Stimulated activated effector memory CD8-positive, alpha-beta T cell treated with anti-CD3 and anti-CD28 coated beads, Interleukin-12 subunit alpha, Interleukin-12 subunit beta, amount 100 ng/mL, for 72 hours (primary cell): ENCODE measurements at regions not wholly inside any gene's neighbourhood (a gene's known extent, or its start where the extent isn't known, plus 50 kb on each side); places are given as distances from the start of the nearest gene placed in this dataset.

Experiments used
- ATAC-seq: fragments of 150-1000 bp; cut with Tn5 transposase; 2 replicates; pipeline ENCODE4 v1.10.0; 2021
- DNase-seq, 2 donors: peaks; one replicate each; pipeline ENCODE4 v3.0.0; 2021 to 2022; ENCODE audit warnings: low spot score in 2 of 2
- H3K27ac Mint-ChIP-seq: one replicate; pipeline ENCODE4 v1.8.0; 2022; ENCODE audit warnings: mild to moderate bottlenecking, mixed read lengths
- H3K36me3 Mint-ChIP-seq: one replicate; pipeline ENCODE4 v1.8.0; 2022; ENCODE audit warnings: mild to moderate bottlenecking, mixed read lengths
- H3K4me1 Mint-ChIP-seq: one replicate; pipeline ENCODE4 v1.8.0; 2022; ENCODE audit warnings: mixed read lengths
- H3K4me3 Mint-ChIP-seq: one replicate; pipeline ENCODE4 v1.8.0; 2022; ENCODE audit warnings: mild to moderate bottlenecking, mixed read lengths
- H3K9me3 Mint-ChIP-seq: one replicate; pipeline ENCODE4 v1.8.0; 2022; ENCODE audit warnings: mixed read lengths

DNA sequence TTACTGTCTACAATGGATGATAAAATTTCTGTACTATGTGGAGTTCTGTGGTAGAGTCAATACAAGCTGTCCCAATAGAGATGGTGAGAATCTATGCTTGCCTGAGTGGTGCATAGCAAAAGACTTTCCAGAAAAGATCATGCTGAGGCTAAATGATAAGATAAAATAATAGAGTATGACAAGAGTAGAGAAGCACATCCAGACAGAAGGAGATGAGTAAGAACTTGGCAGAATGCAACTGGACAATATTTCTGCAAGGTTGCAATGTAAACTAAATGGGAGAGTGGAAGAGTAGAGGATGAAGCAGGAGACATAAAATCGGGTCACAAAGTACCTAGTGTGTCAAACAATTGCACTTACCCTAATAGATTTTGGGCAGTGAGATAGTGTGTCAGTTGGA is 347.6 kb downstream of the MDFIC start:
- ATAC-seq (no peak), DNase-seq (no peak)
- H3K27ac Mint-ChIP-seq: no peak overlapping the region
- no peaks in the 10 kb centered on the region for H3K36me3 Mint-ChIP-seq
- no peaks in the 10 kb centered on the region for H3K9me3 Mint-ChIP-seq
- no peaks in the 10 kb centered on the region for H3K4me1 Mint-ChIP-seq
- H3K4me3 Mint-ChIP-seq: no peak overlapping the region

DNA sequence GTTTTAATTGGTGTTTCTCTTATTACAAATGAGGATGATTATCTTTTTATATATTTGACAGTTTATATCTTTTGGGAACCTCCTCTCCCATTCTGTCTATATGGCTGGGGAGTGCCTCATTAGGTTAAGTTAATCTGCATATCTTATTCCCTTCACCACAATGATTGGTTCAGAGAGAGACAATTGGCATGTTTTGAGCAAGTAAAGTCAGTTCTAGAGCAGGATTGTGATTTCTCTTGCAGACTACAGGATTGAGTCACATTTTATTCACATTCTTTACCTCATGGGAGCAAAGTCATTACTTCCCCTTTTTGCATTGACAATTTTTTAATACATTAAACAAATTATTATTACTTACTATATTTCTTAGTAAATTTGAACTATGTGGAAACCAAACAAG is 345.6 kb downstream of the MDFIC start:
- H3K27ac Mint-ChIP-seq: no peak overlapping the region
- no peaks in the 10 kb centered on the region for H3K36me3 Mint-ChIP-seq
- H3K4me3 Mint-ChIP-seq: no peak overlapping the region
- no peaks in the 10 kb centered on the region for H3K4me1 Mint-ChIP-seq
- DNase-seq: no peak
- ATAC-seq: peak; percentile 71
- H3K9me3 Mint-ChIP-seq: no peaks in the 10 kb centered on the region

DNA sequence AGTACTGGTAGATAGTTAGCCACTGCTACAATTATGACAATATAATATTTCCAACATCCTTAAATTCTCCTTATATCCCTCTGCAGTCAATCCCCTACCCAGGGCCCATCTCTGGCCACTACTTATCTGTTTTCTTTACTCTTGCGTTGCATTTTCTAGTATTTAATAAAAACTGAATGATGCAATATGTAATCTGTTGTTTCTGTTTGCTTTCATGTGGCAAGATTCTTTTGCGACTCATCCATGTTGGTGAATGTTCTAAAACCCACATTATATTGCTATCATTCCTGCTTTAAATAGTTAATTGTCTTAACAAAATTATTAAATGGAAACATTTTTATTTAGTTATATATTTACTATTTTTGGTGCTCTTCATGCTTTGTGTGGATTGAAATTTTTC is 338.5 kb downstream of the MDFIC start:
- no peaks in the 10 kb centered on the region for H3K4me1 Mint-ChIP-seq
- DNase-seq: no peak
- no peak for ATAC-seq
- no peaks in the 10 kb centered on the region for H3K36me3 Mint-ChIP-seq
- no peak overlapping the region for H3K4me3 Mint-ChIP-seq
- no peak overlapping the region for H3K27ac Mint-ChIP-seq
- no peaks in the 10 kb centered on the region for H3K9me3 Mint-ChIP-seq

DNA sequence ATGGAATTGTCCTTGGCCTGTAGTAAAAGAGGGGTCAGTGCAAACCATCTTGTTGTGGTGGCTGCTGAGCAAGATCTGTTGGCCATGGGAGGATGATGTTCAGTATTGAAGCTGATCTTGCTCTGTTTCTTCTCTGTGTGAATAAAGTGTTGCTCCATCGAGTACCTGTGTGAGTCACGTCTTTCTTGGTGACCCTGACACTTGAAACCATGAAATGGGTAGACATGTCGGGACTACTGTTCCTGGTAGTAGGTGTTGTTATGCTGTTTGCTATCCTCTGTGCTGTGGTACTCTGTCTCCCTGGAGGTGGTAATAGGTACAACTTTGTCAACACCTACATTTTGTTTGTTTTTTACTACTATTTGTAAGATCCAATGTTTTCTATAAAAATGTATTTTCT is 330.6 kb downstream of the MDFIC start:
- Mint-ChIP-seq H3K36me3 (no peaks in the 10 kb centered on the region), H3K4me3 (no peak overlapping the region), H3K4me1 (no peaks in the 10 kb centered on the region), H3K9me3 (no peaks in the 10 kb centered on the region), H3K27ac (no peak overlapping the region)
- no peak for ATAC-seq
- DNase-seq: no peak

DNA sequence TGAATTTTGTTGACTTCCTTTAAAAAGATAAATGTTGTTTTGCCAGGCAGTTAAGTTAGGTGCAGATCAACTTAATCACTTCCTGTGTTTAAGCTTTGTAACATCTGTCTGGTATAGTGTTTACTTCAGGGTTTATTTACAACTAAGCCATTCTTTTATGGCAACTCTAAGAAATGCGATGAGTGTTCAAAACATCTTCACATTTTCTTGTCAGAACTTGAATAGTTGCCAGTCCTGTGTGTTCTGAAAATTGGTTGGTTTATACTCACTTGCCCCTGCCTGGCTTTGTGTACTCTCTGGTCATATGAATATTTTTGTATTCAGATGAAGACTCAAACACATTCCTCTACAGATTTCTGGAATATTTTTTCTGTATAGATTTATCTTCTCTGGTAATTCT is 327.2 kb downstream of the MDFIC start:
- Mint-ChIP-seq H3K36me3 (no peaks in the 10 kb centered on the region), H3K4me3 (no peak overlapping the region), H3K9me3 (no peaks in the 10 kb centered on the region), H3K27ac (no peak overlapping the region), H3K4me1 (no peaks in the 10 kb centered on the region)
- DNase-seq (no peak), ATAC-seq (no peak)

DNA sequence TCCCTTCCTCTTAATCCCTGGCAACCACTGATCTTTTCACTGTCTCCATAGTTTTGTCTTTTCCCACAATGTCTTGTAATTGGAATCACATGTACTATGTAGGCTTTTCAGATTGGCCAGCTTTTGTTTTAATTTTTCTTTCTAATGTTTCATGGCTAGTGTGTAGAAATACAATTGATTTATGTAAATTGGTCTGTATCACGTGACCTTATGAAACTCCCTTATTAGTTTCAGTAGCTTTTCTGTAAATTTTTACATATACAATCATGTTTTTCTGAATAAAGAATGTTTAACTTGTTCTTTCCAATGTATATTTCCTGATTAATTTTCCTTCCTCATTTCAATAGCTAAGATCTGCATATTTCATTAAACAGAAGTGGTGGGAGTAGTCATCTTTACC is 319.3 kb downstream of the MDFIC start:
- H3K36me3 Mint-ChIP-seq: no peaks in the 10 kb centered on the region

DNA sequence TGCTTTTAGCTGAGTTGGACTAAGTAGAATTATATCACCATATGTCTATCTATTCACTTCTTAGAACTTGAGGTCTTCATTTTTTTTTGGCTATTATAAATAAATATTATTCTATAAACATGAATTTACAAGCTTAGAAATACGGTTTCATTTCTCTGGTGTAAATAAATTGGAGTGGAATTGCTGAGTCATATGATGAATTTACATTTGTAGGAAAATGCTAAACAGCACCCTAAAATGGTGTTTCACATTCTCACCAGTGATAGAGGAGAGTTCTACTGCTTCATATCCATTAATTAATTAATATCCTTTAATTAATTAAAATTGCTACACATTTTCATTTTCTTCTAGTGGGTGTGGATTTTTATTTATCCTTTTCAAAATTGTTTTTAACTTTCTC is 318.3 kb downstream of the MDFIC start:
- no peak for ATAC-seq
- no peak for DNase-seq

More for the DNA sequence above, 319.3 kb downstream of the MDFIC start:
- DNase-seq: no peak
- ATAC-seq: no peak
- no peaks in the 10 kb centered on the region for H3K4me1 Mint-ChIP-seq
- H3K4me3 Mint-ChIP-seq: no peak overlapping the region
- peaks cover 5% of the 10 kb centered on the region for H3K9me3 Mint-ChIP-seq
- H3K27ac Mint-ChIP-seq: no peak overlapping the region

DNA sequence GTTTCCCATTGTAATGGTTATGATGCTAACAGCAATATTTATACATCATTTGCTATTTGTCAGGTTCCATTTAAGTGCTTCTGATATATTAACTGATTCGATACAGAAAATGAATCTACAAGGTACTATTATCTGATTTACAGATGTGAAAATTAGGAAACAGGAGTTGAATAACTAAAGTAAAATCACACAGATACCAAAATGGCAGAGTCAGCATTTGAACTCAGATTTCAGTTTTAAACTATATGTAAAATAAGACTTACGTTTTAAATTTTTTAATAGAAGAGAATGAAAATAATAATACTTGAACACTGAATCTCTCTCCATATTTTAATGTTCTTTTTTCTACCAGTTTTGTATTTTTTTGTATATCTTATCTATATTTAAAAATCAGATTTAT is 313.2 kb downstream of the MDFIC start:
- H3K4me3 Mint-ChIP-seq: no peak overlapping the region
- H3K36me3 Mint-ChIP-seq: no peaks in the 10 kb centered on the region
- DNase-seq (no peak), ATAC-seq (no peak)
- H3K9me3 Mint-ChIP-seq: peaks cover 3% of the 10 kb centered on the region
- H3K27ac Mint-ChIP-seq: no peak overlapping the region
- peaks cover 9% of the 10 kb centered on the region for H3K4me1 Mint-ChIP-seq

More for the DNA sequence above, 318.3 kb downstream of the MDFIC start:
- H3K4me3 Mint-ChIP-seq: no peak overlapping the region
- peaks cover 8% of the 10 kb centered on the region for H3K9me3 Mint-ChIP-seq
- H3K4me1 Mint-ChIP-seq: no peaks in the 10 kb centered on the region
- H3K36me3 Mint-ChIP-seq: no peaks in the 10 kb centered on the region
- no peak overlapping the region for H3K27ac Mint-ChIP-seq

DNA sequence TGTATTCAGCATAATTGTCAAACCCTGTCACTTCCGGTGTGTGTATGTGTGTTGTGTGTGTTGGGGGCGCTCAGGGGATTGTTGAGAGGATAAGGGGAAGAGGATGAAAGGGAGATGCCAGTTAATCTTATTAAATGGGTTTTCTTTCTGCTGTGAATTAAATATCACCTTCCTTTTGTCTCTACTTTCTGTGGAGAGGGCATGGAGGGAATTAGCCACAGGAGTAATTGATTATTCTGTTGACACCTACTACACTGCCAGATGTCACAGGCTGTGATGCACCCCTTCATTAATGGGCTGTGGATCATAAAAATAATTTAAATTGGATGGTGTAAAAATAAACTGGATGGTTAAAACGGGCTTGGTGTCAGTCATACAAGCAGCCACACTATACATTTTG is 311.9 kb downstream of the MDFIC start:
- H3K4me1 Mint-ChIP-seq: peaks cover 18% of the 10 kb centered on the region
- DNase-seq (no peak), ATAC-seq (no peak)

DNA sequence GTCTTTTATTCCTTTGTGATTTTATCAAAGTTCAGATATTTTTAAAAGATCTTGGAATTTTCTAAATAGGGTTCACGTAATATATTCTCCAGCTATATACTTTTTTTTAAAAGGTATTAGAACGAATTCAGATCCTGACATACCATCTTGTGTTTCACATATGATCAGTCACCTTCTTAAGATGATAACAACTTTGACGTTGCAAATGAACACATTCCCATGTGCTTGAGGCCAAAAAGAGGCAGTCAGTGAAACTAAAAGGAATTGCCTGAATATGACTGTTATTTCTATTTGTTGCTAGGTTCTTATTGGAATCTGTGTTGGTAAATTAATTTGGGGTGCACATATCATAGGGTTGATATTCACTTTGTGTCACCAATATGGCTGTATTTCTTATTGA is 310.1 kb downstream of the MDFIC start:
- Mint-ChIP-seq H3K4me1 (peaks cover 19% of the 10 kb centered on the region), H3K27ac (peak overlapping the region; percentile 85), H3K36me3 (no peaks in the 10 kb centered on the region), H3K4me3 (no peak overlapping the region), H3K9me3 (peaks cover 3% of the 10 kb centered on the region)
- DNase-seq (no peak), ATAC-seq (no peak)

More for the DNA sequence above, 311.9 kb downstream of the MDFIC start:
- no peak overlapping the region for H3K4me3 Mint-ChIP-seq
- no peaks in the 10 kb centered on the region for H3K36me3 Mint-ChIP-seq
- H3K27ac Mint-ChIP-seq: no peak overlapping the region
- H3K9me3 Mint-ChIP-seq: peaks cover 3% of the 10 kb centered on the region

DNA sequence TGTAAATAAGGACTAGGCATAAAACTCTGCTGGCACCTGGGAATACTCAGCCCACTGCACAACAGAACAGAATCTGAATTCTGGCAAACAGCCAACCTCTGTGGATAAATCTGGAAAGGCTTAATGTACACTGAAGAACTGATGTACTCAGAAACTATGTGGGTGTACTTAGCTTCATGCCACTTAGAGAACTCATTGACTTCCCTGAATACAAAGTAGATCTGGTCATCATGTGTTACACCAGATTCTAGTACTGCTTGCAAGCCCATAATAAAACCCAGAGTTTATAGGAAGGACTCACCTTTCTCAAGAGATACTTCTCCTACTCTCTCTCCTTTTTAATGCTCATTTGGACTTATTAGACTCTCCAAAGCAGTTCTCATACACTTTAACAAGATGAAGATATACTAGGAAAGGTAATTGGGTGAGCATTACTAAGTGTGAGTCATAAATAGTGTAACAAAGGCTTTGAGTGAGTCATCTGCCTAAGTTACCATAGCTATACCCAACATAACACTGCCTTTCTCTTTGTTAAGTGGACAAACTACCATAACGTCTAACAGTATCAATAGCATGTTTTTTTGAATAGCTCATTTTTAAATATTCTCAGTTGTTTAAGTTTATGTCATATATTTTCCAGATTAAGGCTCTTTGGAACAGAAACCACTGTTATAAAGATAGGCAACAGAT is 309.1 kb downstream of the MDFIC start:
- H3K27ac Mint-ChIP-seq: peak overlapping the region; percentile 85
- H3K4me3 Mint-ChIP-seq: no peak overlapping the region
- DNase-seq: no peak
- H3K36me3 Mint-ChIP-seq: no peaks in the 10 kb centered on the region
- peaks cover 19% of the 10 kb centered on the region for H3K4me1 Mint-ChIP-seq
- peak; percentile 99 for ATAC-seq
- peaks cover 3% of the 10 kb centered on the region for H3K9me3 Mint-ChIP-seq

DNA sequence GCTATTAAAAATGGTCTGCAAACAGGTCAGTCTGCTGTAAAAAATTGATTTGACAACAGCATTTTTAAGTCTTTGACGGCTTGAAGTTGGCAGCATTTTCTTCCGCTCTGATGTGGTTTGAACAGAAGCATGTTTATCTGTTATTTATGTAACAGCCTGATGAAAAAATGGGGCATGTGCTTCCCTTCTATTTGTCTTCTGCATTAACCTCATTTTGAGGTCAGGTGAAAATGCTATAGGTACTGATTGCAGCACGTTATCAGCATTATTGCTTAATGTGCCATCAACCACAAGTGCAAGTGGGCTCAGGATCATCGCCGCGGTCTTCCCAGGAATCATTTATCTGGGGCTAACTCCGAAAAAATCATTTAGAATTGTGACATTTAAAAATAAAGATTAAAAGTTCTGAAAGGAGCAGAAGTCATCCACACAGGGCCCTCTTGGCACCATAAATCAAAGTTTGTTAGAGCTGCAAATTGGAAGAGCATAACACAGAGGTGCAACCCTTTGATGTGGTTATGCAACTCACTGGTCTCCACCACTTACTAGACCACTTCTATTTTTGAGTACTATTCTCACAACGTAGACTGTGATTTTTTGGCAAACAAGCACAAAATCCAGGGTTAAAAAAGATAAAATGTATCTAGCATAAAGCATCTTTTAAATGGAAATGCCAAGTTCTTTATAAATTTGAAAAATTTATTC is 307.7 kb downstream of the MDFIC start:
- Mint-ChIP-seq H3K27ac (no peak overlapping the region), H3K4me3 (no peak overlapping the region), H3K4me1 (peaks cover 19% of the 10 kb centered on the region), H3K36me3 (no peaks in the 10 kb centered on the region), H3K9me3 (no peaks in the 10 kb centered on the region)
- DNase-seq (no peak), ATAC-seq (peak; percentile 33)

DNA sequence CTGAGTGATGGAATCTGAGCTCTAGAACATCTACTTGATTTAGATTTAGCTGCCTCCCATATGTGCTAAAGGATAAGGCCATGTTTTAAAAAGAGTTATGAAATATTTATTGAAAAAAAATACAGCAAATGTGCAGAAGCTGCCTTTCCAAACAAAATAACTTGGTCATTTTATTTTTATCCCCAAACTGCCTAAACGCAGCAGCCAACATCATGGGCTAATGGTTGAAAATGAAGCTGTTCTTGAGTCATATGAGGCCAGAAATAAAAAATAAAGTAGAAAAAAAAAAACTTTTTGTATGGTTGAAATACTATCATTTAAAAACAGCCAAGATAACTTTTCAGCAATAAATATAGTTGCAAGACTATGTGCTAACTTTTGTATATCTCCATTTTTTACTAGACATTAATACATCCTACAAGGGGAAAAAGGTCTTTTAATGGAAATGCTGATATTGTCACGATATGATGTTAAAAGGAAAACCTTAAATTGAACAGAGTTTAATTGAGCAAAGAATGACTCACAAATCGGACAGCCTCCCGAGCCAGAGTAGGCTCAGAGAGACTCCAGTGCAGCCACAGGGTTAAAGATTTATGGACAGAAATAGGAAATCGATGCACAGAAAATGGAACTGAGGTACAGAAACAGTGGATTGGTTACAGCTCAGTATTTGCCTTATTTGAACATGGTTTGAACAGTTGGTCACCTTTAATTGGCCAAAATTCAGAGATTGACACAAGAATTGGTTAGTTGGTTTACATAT is 305.8 kb downstream of the MDFIC start:
- ATAC-seq (no peak), DNase-seq (no peak)
- Mint-ChIP-seq H3K4me1 (peaks cover 19% of the 10 kb centered on the region), H3K27ac (no peak overlapping the region), H3K36me3 (no peaks in the 10 kb centered on the region), H3K9me3 (no peaks in the 10 kb centered on the region), H3K4me3 (no peak overlapping the region)

DNA sequence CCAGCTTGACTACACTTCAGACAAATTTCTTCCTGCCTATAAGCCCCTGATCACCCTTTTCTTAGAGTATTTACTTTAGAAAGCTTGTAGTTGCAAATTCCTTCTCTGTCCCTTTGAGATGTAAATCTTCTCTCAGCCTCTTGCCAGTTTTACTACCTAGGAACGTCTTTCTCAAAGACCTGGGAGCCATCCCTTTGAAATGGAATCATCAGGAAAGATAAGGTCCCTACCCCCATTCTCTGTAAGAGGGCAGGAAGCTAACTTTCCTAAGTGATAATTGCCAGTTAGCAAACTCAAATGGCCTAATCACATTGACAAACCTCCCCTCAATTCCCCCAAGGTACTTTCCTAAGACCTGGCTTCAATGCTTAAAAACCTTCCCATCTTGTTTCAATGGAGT is 304.5 kb downstream of the MDFIC start:
- Mint-ChIP-seq H3K36me3 (no peaks in the 10 kb centered on the region), H3K4me3 (no peak overlapping the region), H3K9me3 (no peaks in the 10 kb centered on the region), H3K4me1 (peaks cover 18% of the 10 kb centered on the region), H3K27ac (no peak overlapping the region)
- DNase-seq (no peak), ATAC-seq (no peak)

DNA sequence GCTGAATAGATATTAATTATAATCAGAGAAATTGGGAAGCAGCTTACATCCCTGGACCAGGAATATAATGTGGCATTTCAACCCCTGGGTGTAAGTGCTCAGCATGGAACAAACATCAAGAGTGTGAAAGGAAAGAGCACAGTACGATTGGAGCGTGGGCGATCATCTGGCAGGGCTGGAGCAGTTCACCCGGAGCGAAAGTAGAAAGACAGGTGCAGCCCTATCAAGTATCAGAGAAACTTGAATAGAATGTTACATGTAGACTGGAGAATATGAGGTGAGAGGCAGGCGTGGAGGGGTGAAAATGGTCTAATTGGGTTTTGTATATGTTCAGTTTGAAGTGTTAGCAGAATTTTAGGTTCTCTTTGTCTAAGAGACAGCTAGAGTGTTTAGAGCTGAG is 303.0 kb downstream of the MDFIC start:
- Mint-ChIP-seq H3K4me1 (peaks cover 11% of the 10 kb centered on the region), H3K27ac (no peak overlapping the region), H3K4me3 (no peak overlapping the region), H3K36me3 (no peaks in the 10 kb centered on the region), H3K9me3 (no peaks in the 10 kb centered on the region)
- no peak for DNase-seq
- no peak for ATAC-seq

DNA sequence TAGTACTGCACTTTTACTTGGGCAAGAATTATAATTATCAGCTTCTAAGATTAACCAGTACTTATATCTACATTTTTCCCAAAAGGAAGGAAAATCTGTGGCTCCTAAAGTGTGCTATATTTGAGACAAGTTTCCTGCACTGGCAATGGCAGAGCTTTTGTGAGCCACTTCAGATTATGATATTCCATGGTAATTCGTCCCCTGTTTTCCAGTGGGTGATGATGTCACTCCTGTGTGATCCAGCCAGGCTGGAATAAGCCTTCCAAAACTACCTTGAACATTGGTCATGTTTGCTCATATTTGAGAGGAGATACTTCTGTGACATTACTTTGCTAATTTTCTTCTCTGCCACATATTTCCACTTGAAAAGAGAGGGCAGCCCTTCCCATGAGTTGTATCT is 302.1 kb downstream of the MDFIC start:
- no peak overlapping the region for H3K4me3 Mint-ChIP-seq
- H3K4me1 Mint-ChIP-seq: peaks cover 2% of the 10 kb centered on the region
- no peak overlapping the region for H3K27ac Mint-ChIP-seq
- DNase-seq (no peak), ATAC-seq (no peak)
- H3K36me3 Mint-ChIP-seq: no peaks in the 10 kb centered on the region
- no peaks in the 10 kb centered on the region for H3K9me3 Mint-ChIP-seq
